Upper lobe of left lung (tissue), 4 donors: ENCODE measurements at regions not wholly inside any gene's neighbourhood (a gene's known extent, or its start where the extent isn't known, plus 50 kb on each side); places are given as distances from the start of the nearest gene placed in this dataset.

Experiments
- EP300 ChIP-seq, 4 donors: sonication (generic); formaldehyde crosslinking; IDR thresholded peaks; one replicate each; pipeline ENCODE4 v1.5.1; 2017; ENCODE audit warnings: antibody characterized with exemption in 4 of 4, control low read depth in 2 of 4
- POLR2A ChIP-seq, 4 donors: fragments of 450-650 bp; IDR thresholded peaks; one replicate each; pipeline ENCODE4 v1.5.1; 2016 to 2017; ENCODE audit warnings: antibody characterized with exemption in 4 of 4, mild to moderate bottlenecking in 2 of 4
- POLR2AphosphoS5 ChIP-seq, 2 donors: sonication (generic); formaldehyde crosslinking; IDR thresholded peaks; one replicate each; pipeline ENCODE4 v1.5.1; 2017; ENCODE audit warnings: antibody characterized with exemption in 2 of 2
- TF ChIP-seq, protein P1 (sequence below), 6 experiments: fragments of 450-650 bp in 4 of 6; fragments of 200-600 bp in 2 of 6; sonication (generic) in 2 of 6; IDR thresholded peaks; one replicate each; pipeline ENCODE4 v1.5.1; 2016 to 2019; ENCODE audit warnings: antibody characterized with exemption in 6 of 6

- TF ChIP-seq, protein P1, sequence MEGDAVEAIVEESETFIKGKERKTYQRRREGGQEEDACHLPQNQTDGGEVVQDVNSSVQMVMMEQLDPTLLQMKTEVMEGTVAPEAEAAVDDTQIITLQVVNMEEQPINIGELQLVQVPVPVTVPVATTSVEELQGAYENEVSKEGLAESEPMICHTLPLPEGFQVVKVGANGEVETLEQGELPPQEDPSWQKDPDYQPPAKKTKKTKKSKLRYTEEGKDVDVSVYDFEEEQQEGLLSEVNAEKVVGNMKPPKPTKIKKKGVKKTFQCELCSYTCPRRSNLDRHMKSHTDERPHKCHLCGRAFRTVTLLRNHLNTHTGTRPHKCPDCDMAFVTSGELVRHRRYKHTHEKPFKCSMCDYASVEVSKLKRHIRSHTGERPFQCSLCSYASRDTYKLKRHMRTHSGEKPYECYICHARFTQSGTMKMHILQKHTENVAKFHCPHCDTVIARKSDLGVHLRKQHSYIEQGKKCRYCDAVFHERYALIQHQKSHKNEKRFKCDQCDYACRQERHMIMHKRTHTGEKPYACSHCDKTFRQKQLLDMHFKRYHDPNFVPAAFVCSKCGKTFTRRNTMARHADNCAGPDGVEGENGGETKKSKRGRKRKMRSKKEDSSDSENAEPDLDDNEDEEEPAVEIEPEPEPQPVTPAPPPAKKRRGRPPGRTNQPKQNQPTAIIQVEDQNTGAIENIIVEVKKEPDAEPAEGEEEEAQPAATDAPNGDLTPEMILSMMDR (IDR thresholded peaks at IDR 0.05), result no peak
- TF ChIP-seq POLR2A (IDR thresholded peaks at IDR 0.05) (no peak), EP300 (IDR thresholded peaks at IDR 0.05) (no peak), POLR2AphosphoS5 (IDR thresholded peaks at IDR 0.05) (no peak)
These were observed 250.9 kb downstream of the ADGRD1 start for GRCh38 chr12:131204416-131205274.
